Fibroblast of gingiva (primary cell): ENCODE measurements at regions not wholly inside any gene's neighbourhood (a gene's known extent, or its start where the extent isn't known, plus 50 kb on each side); places are given as distances from the start of the nearest gene placed in this dataset.
A peak's percentile ranks its signal among the peaks of the same experiment; 100 is the strongest.

Source experiments
- DNase-seq: peaks from one replicate; pipeline ENCODE4 v3.0.0-alpha.2; 2011; ENCODE audit warnings: low read depth

GRCh38 chr1:106876384-106876783, 180.1 kb upstream of the PRMT6 start:
- no peak for DNase-seq

- DNase-seq: peak; percentile 15
Observed at GRCh38 chr1:106879538-106879937, 176.9 kb upstream of the PRMT6 start.

- DNase-seq: no peak
Observed at GRCh38 chr1:106880226-106880625, 176.2 kb upstream of the PRMT6 start.

GRCh38 chr1:106883208-106883607, 173.3 kb upstream of the PRMT6 start:
- DNase-seq: no peak

- no peak for DNase-seq
Observed at GRCh38 chr1:106889059-106889458, 167.4 kb upstream of the PRMT6 start.

GRCh38 chr1:106889583-106889982, 166.9 kb upstream of the PRMT6 start:
- no peak for DNase-seq

- DNase-seq: no peak
Observed at GRCh38 chr1:106897976-106898375, 158.5 kb upstream of the PRMT6 start.

- DNase-seq: no peak
Observed at GRCh38 chr1:106899644-106900043, 156.8 kb upstream of the PRMT6 start.

GRCh38 chr1:106907795-106908194, 148.7 kb upstream of the PRMT6 start:
- DNase-seq: no peak

GRCh38 chr1:106908689-106909088, 147.8 kb upstream of the PRMT6 start:
- DNase-seq: no peak

- DNase-seq: peak; percentile 51
Observed at GRCh38 chr1:106910798-106911197, 145.7 kb upstream of the PRMT6 start.

- peak; percentile 10 for DNase-seq
Observed at GRCh38 chr1:106912131-106912530, 144.3 kb upstream of the PRMT6 start.

GRCh38 chr1:106921186-106921585, 135.3 kb upstream of the PRMT6 start:
- DNase-seq: no peak

GRCh38 chr1:106924360-106924759, 132.1 kb upstream of the PRMT6 start:
- DNase-seq: no peak

GRCh38 chr1:106925750-106926149, 130.7 kb upstream of the PRMT6 start:
- no peak for DNase-seq

- DNase-seq: peak; percentile 4
Observed at GRCh38 chr1:106926803-106927582, 129.5 kb upstream of the PRMT6 start.

GRCh38 chr1:106937104-106937503, 119.4 kb upstream of the PRMT6 start:
- DNase-seq: peak; percentile 57

GRCh38 chr1:106944721-106945120, 111.8 kb upstream of the PRMT6 start:
- DNase-seq: peak; percentile 60

GRCh38 chr1:106952776-106953175, 103.7 kb upstream of the PRMT6 start:
- peak; percentile 7 for DNase-seq

- DNase-seq: no peak
Observed at GRCh38 chr1:106954661-106955229, 101.7 kb upstream of the PRMT6 start.

GRCh38 chr1:106956721-106957120, 99.8 kb upstream of the PRMT6 start:
- DNase-seq: peak; percentile 24

- DNase-seq: no peak
Observed at GRCh38 chr1:106957795-106958194, 98.7 kb upstream of the PRMT6 start.

GRCh38 chr1:106960412-106960811, 96.1 kb upstream of the PRMT6 start:
- DNase-seq: no peak

GRCh38 chr1:106961646-106962045, 94.8 kb upstream of the PRMT6 start:
- DNase-seq: no peak
